ENCODE measurements at regions not wholly inside any gene's neighbourhood (a gene's known extent, or its start where the extent isn't known, plus 50 kb on each side); places are given as distances from the start of the nearest gene placed in this dataset.
A peak's percentile ranks its signal among the peaks of the same experiment; 100 is the strongest.

DNA sequence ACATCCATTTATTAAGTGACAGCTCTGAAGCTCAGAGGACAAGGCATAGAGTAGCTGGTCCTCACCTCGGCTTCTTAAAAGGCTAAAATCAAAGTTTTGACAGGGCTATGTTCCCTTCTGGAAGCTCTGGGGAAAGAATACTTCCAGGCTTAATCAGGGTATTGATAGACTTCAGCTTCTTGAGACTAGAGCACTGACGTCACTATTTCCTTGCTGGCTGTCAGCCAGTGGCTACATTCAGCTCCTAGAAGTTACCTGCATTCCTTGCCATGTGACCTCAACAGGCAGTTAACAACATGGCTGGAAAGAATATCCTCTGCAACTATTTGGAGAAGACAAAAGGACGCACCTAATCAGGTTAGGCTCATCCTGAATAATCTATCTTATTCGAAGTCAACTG lies 1144.8 kb downstream of the ADGRL3 start:
- DNase-seq (ENCODE audit: low read depth) = no peak

DNA sequence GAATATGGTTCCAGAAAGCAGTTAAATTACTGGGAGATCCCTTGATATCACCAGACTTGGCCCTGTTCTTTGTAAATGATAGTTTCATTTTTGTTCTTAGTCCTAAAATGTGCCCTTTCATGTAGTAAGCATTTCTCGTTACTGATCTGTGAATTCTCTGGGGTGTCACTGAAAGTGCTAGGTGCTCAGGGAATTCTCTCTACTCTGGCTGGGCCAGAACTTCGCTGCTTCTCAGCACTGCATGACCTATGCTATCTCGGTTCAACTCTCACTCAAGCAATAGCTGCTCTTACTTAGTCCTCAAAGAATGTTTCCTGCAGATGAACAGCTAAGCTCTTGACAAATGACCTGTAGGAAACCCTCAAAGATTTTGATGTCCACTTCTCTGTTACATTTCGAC lies 1144.3 kb downstream of the ADGRL3 start:
- DNase-seq (ENCODE audit: low read depth) = no peak

DNA sequence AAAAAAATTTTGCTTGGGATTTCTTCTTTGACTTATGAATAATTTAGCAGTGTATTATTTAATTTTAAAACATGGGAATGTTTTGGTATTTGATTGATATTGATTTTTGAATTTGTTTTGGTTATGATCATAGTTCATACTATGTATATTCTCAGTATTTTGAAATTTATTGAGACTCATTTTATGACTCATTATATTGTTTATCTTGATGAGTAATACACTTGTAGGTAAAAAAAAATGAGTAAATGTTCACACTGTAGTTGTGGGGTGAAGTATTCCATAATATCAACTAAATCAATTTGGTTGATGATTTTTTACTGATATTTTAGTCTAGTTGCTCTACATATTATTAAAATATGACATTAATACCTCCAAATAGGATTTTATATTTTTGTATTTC lies 1142.2 kb downstream of the ADGRL3 start:
- DNase-seq (ENCODE audit: low read depth) = no peak

DNA sequence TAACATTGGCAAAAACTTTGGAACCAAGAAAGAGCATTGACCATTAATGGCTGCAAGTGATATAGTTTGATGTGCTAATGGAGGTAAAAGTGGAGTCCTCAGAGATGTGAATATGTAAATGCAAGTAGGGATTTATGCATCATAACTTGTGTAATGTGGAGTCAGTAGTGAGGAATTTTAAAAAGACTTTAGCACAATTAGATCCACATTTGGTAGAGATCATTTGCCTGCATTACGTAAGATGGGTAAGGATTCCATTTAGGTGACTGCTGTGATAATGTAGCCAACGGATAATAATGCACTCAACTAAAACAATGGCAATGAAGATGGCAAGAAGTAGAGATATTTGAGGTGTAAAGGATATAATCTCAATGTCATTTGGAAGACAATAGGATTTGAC lies 1128.4 kb downstream of the ADGRL3 start:
- DNase-seq (ENCODE audit: low read depth) = peak; percentile 80

DNA sequence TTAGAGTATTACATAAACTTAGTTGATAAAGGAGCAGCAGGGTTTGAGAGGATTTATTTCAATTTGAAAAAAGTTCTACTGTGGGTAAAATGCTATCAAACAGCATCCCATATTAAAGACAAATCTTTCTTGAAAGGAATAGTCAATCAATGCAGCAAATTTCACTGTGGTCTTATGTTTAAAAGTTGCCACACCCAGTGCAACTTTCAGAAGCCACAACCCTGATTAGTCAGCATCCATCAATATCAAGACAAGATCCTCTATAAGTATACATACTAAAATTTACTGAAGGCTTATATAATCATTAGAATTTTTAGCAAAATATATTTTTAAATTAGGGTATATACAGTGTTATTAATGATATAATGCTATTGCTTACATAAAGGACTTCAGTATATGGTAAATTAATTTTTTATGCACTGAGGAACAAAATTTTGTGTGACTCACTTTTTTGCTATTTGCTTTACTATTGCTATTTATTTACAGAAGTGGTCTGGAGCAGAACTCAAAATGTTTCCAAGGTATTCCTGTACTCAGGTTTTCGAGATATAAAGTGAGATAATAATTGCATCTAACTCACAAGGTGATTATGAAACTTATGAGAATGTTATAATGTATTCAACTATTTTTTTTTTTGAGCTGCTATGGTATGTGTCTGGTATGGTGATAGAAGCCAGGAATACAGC lies 1127.6 kb downstream of the ADGRL3 start:
- DNase-seq (ENCODE audit: low read depth) = no peak

- no peak for DNase-seq (ENCODE audit: low read depth)
Observed at GRCh38 chr4:62324215-62324614, 1124.1 kb downstream of the ADGRL3 start.

DNA sequence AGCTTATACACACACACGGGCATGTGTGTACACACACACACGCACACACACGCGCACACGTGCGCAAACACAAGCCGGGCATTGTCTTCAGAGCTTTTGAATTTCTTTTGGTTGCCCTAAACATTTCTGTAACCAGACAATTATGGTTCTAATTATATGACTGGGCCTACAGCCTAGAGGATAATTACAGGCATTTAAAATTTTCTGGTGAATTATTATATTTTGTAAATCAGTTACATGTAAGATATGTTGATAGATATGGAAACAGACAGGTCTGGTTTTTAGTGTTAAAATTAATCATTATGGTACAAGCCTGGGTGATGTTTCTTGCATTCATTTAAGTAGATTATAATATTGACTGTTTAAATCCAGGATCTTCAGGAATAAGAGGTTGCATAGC lies 1120.5 kb downstream of the ADGRL3 start:
- no peak for DNase-seq (ENCODE audit: low read depth)

DNA sequence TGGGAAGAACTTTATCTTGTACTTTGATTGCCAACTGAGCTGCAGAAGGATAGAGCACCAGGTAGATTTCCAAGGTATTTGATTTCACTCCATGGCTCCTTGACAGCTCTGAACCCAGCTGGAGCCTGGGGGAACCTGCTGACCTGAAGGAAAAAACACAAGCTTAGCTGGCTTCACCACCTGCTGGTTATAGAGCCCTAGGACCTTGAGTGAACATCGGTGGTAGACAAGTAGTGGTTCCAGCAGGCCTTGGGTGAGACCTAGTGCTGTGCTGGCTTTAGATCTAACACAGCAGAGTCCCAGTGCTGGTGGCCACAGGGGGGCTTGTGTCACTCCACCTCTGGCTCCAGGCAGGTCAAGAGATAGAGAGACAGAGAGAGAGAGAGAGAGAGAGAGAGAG lies 1102.6 kb downstream of the ADGRL3 start:
- no peak for DNase-seq (ENCODE audit: low read depth)

DNA sequence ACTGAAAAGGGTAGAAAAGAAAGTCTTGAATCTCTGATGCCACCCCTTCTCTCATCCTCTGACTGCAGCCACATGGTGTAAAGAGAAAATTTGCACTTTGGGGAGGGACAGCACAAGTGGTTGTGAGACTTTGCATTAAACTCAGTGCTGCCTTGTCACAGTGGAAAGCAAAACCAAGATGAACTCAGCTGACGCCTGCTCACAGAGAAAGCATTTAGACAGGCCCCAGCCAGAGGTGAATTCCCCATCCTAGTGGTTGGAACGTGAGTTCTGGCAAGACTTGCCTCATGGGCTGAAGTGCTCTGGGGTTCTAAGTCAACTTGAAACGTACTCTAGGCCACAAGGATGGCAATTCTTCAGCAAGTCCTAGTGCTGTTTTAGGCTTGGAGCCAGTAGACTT lies 1101.4 kb downstream of the ADGRL3 start:
- DNase-seq (ENCODE audit: low read depth) = no peak

DNA sequence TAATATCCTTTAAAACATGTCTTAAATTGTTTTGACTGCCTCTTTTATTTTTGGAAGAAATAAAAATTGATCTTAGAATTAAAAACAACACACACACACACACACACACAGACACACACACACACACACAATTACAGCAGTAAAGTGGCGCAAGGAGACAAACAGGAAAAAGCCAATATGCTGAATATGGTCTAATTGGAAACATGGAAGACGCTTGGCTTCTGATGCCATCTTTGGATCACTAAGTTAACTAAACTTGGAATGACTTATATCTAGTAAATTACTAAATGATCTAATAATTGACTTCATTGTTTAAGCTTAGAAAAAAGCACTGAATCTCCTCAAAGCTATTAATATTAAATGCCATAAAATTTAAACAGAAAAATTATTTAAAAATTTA lies 1093.4 kb downstream of the ADGRL3 start:
- DNase-seq (ENCODE audit: low read depth) = no peak

GRCh38 chr4:62292911-62293310 lies 1092.8 kb downstream of the ADGRL3 start:
- no peak for DNase-seq (ENCODE audit: low read depth)

- DNase-seq (ENCODE audit: low read depth) = no peak
Observed at GRCh38 chr4:62288808-62289541, 1088.8 kb downstream of the ADGRL3 start.

GRCh38 chr4:62285026-62285425 lies 1084.9 kb downstream of the ADGRL3 start:
- no peak for DNase-seq (ENCODE audit: low read depth)

DNA sequence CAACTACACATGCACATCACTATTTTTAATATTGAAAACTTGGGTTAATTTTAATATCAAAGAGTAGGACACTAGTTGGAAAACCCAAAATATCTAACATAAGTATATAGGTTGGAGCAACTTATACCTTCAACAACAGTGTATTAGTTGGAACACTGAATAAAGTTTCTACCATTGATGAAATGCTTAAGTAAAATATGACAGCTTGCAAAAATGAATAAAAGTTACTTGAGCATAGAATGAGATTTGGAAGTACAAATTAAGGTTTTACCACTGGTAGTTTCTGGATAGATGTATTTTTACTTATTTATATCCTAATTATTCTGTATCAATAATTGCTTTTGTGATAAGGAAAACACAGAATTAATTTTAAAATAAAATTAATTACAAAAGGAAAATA lies 1079.6 kb downstream of the ADGRL3 start:
- no peak for DNase-seq (ENCODE audit: low read depth)

- no peak for DNase-seq (ENCODE audit: low read depth)
Observed at GRCh38 chr4:62275470-62275869, 1075.3 kb downstream of the ADGRL3 start.

GRCh38 chr4:62274782-62275181 lies 1074.7 kb downstream of the ADGRL3 start:
- no peak for DNase-seq (ENCODE audit: low read depth)

- DNase-seq (ENCODE audit: low read depth) = no peak
Observed at GRCh38 chr4:62271107-62271506, 1071.0 kb downstream of the ADGRL3 start.

DNA sequence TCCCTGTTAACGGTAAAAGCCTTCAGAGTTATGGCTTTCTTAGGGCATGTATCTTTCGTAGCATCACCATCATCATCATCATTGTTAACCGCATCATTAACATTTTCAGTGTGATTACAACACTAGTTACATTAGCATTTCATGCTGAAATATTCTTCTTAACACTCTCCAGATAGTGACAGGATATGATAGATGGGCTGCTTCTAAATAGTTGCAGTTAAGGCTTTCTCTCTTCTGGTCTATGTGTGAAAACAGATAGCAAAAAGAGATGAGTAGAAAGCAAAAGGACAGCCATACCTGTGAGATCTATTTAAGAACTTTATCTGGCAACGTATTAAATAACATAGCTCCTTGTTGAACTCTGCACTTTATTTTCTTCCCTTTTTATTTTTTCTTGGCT lies 1069.8 kb downstream of the ADGRL3 start:
- DNase-seq (ENCODE audit: low read depth) = no peak

GRCh38 chr4:62263454-62263853 lies 1063.3 kb downstream of the ADGRL3 start:
- no peak for DNase-seq (ENCODE audit: low read depth)

DNA sequence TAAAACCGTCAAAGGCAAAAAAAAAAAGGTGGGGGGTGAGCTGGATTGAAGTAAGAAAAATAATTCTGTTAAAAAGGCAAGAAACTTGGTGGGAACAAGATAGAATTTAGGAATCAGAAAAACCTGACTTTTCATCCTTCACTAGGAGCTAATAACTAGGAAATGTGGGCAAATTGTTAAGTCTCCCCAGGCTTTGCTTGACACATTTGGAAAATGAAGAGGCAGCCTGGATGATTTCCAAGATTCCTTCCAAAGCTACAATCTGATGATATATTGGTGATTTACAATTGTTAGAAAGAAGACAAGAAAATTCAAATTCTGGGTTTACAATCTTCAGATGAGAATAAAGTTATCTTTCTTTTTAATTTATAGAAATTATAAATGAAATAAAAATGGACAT lies 1062.5 kb downstream of the ADGRL3 start:
- DNase-seq (ENCODE audit: low read depth) = no peak

DNA sequence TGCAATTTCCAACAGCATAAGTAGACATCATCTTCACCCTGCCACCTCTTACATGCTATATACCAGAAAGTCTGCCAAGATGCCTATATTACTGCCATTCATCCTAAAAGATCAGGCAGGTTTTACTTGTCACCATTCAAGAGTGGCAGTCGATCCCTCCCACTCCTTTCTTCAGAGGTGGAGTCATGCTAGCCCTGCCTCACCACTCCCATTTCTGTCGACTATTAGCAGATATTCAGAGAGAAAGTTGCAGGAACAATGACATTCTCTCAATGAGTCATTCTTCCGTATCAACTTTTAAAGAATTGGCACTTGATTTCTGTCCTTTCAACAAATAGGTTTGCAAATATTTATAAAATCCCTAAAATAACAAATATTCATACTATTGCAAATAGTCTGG lies 1060.1 kb downstream of the ADGRL3 start:
- DNase-seq (ENCODE audit: low read depth) = no peak

DNA sequence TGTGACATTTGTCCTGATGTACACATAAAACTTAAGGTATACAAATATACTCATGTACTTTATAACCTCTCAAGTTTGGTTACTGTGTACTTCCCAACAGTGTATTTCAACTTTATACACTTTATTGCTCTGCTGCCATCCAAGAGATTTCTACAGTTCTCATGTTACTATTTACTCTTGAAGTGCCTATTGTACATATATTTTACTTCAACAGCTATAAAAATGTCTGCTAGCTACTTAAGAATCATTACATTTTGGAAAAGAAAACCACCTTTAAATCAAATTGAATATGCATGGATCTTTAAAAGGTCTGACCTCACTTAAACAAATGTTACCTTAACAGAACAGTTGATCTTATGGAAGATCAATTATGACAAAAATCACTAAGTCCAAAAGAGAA lies 1056.4 kb downstream of the ADGRL3 start:
- no peak for DNase-seq (ENCODE audit: low read depth)

- DNase-seq (ENCODE audit: low read depth) = no peak
Observed at GRCh38 chr4:62252728-62253127, 1052.6 kb downstream of the ADGRL3 start.

GRCh38 chr4:62250100-62250499 lies 1050.0 kb downstream of the ADGRL3 start:
- no peak for DNase-seq (ENCODE audit: low read depth)
